A549 (cell line): ENCODE measurements at regions not wholly inside any gene's neighbourhood (a gene's known extent, or its start where the extent isn't known, plus 50 kb on each side); places are given as distances from the start of the nearest gene placed in this dataset.

Experiments used
- KDM5A ChIP-seq: fragments of 200-600 bp; sonication (generic); IDR thresholded peaks from 2 replicates; pipeline ENCODE4 v1.6.1; 2016; ENCODE audit warnings: antibody characterized with exemption, mild to moderate bottlenecking
- POLR2A ChIP-seq: IDR thresholded peaks from 2 replicates; pipeline ENCODE4 v1.6.1; 2012; ENCODE audit warnings: mild to moderate bottlenecking, low read length
- POLR2AphosphoS2 ChIP-seq: conservative IDR thresholded peaks from 2 replicates; pipeline ENCODE4 v1.6.1; 2012; ENCODE audit warnings: low read length, improper control_type of control experiment, inconsistent platforms
- RAD21 ChIP-seq, 2 experiments: fragments of >200 bp in 1 of 2; sonication (Bioruptor Twin) in 1 of 2; formaldehyde crosslinking in 1 of 2; IDR thresholded peaks in 1 of 2; conservative IDR thresholded peaks in 1 of 2; 2 replicates in 1 of 2; 3 replicates in 1 of 2; pipeline ENCODE4 v1.6.1; 2012 to 2018; ENCODE audit warnings: inconsistent platforms in 1 of 2
- TF ChIP-seq, protein P1 (sequence below): fragments of 200-600 bp; sonication (generic); IDR thresholded peaks from 2 replicates; pipeline ENCODE4 v1.6.1; 2016; ENCODE audit warnings: antibody characterized with exemption, mild to moderate bottlenecking, moderate library complexity

DNA sequence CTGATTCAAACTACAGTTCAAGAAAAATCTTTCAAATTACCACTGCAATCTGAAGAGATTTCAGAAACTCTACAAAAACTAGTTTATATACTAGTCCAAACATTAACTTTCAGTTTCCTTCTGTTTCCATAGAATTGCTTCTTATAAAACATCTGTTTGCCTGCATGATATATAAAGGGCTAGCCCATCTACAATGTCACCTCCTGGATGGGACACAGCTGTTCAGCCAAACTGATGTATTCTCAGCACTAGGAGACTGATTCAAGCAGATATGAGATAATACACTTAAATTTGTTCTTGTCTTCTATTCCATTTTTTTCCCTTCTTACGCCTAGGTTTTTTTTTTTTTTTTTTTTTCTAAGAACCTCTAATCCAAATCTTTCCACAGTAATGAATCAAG, 1569.7 kb upstream of the IGFBP7 start:
- TF ChIP-seq KDM5A: no peak
- no peak for TF ChIP-seq RAD21 (conservative IDR thresholded peaks at IDR 0.05 in 1 of 2, IDR thresholded peaks at IDR 0.05 in 1 of 2)
- TF ChIP-seq, protein P1, sequence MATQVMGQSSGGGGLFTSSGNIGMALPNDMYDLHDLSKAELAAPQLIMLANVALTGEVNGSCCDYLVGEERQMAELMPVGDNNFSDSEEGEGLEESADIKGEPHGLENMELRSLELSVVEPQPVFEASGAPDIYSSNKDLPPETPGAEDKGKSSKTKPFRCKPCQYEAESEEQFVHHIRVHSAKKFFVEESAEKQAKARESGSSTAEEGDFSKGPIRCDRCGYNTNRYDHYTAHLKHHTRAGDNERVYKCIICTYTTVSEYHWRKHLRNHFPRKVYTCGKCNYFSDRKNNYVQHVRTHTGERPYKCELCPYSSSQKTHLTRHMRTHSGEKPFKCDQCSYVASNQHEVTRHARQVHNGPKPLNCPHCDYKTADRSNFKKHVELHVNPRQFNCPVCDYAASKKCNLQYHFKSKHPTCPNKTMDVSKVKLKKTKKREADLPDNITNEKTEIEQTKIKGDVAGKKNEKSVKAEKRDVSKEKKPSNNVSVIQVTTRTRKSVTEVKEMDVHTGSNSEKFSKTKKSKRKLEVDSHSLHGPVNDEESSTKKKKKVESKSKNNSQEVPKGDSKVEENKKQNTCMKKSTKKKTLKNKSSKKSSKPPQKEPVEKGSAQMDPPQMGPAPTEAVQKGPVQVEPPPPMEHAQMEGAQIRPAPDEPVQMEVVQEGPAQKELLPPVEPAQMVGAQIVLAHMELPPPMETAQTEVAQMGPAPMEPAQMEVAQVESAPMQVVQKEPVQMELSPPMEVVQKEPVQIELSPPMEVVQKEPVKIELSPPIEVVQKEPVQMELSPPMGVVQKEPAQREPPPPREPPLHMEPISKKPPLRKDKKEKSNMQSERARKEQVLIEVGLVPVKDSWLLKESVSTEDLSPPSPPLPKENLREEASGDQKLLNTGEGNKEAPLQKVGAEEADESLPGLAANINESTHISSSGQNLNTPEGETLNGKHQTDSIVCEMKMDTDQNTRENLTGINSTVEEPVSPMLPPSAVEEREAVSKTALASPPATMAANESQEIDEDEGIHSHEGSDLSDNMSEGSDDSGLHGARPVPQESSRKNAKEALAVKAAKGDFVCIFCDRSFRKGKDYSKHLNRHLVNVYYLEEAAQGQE: no peak
- no peak for TF ChIP-seq POLR2A
- TF ChIP-seq POLR2AphosphoS2: no peak
